ENCODE measurements at regions not wholly inside any gene's neighbourhood (a gene's known extent, or its start where the extent isn't known, plus 50 kb on each side); places are given as distances from the start of the nearest gene placed in this dataset.

- DNase-seq (ENCODE audit: missing footprints) (peak; percentile 9), ATAC-seq (no peak)
- intact Hi-C loops (cut with DNase I), result no loop called here
These were observed 1123.3 kb downstream of the BRD1 start for GRCh38 chr22:48704335-48704734.

- ATAC-seq (peak; percentile 15), DNase-seq (ENCODE audit: missing footprints) (peak; percentile 44)
- intact Hi-C loops (cut with DNase I), result no loop called here
These were observed 1124.3 kb downstream of the BRD1 start for GRCh38 chr22:48703265-48703941.

GRCh38 chr22:48702573-48703264 lies 1125.0 kb downstream of the BRD1 start:
- intact Hi-C loops (cut with DNase I), result no loop called here
- ATAC-seq (no peak), DNase-seq (ENCODE audit: missing footprints) (peak; percentile 53)

DNA sequence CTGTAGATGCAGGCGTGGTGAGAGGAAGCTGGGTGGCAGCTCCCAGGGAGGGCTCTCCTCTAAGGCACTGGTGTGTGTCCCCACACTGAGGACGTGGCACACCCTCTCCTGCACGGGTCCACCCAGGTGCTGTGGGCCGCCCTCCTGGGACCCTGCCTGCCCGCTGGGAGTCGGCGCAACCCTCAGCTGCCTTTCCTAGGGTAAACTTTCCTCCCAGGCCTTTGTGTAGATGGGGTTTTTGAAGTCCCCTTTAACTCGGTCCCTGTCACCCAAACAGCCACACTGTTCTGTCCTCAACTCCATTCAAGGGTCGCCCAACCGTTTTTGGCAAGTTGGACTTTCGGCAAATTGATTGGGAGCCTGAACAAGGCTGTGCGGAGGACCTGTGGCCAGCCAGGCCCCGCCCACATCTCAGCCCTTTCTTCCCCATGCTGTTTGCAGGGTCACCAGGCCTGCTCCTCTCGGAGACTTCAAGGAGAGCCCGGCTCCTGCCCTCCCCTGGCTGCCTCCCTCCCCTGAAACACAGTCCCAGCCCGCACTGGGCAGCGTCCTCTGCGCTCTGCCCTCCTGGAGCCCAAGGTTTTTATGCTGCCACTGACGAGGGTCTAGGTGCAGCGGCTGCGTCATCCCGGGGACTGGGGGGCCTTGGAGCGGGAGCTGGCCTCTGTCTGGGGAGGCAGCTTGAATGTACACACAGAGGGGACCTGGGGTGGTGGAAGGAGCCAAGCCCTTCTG lies 1126.2 kb downstream of the BRD1 start:
- ATAC-seq (no peak), DNase-seq (ENCODE audit: missing footprints) (peak; percentile 27)
- intact Hi-C loops (cut with DNase I), result no loop called here

DNA sequence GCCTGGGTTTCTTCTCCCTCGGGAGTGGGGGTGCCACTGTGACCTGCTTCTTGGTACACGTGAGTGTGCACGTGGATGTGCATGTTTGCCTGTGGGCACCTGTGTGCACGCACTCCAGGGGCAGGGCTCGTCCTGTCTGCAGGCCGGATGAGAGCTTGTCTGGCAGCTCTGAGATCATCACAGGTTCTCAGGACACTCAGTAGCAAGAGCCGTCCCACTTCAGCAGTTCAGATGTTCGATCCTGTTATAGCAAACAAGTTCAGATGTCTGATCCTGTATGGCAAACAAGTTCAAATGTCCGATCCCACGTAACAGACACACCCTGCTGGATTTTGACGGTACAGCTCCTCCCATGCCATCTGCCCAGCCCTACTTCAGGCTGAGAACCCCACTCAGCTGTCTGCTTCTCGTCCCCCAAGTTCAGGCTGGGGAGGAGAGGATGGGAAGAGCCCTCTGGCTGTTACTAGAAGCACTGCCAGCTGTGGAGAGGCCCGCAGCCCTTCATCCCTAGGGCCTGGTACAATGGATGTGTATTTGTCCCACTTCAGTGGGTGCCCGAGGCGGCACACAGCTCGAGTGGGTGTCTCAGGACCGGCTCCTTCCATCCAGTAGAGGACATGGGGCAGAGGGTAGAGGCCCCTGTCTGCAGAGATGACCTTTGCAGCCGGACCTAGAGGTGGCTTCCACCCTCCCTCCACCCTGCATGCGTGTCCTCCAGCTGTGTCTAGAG lies 1126.9 kb downstream of the BRD1 start:
- peak; percentile 21 for DNase-seq (ENCODE audit: missing footprints)
- no peak for ATAC-seq
- intact Hi-C loops (cut with DNase I), result no loop called here

DNA sequence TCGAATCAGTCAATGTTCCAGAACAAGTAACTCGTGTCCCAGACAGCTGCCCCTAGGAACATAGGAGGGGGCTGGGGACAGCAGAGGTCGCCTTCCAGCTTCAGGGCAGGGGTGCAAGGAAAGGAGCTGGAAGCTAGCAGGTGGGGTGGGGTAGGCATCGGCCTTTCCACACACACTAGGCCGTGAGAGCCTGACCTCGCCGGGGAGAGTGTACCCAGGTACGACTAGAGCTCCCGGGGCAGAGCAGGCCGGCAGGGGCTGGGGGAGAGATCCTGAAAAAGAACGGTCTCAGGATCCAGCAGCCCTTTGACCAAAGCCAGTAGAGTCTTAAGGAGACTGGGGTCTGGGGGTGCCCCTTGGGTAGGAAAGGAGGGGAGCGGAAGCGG lies 1127.5 kb downstream of the BRD1 start:
- no peak for ATAC-seq
- DNase-seq (ENCODE audit: missing footprints), result peak; percentile 27
- intact Hi-C loops (cut with DNase I), result no loop called here

DNA sequence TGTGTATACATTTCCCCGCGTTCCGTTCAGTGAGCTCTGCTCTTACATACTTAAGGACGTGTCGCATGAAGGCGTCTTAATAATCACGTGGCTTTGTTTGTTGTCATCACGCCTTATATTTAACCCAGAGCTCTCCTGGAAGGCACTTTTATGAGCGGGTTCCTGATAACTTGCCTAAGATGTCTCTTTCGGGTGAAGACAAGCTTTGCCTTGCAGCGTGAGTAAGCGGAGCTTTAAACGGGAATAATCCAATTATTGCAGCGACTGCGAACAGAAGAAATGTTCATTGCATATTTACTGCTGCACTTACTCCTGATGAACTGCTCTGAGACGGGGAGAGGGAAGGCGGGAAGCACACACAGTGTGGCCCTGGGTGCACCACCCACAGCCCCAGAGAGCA lies 1128.2 kb downstream of the BRD1 start:
- intact Hi-C loops (cut with DNase I), result no loop called here

GRCh38 chr22:48698618-48699017 lies 1129.1 kb downstream of the BRD1 start:
- DNase-seq (ENCODE audit: missing footprints) (no peak), ATAC-seq (no peak)
- intact Hi-C loops (cut with DNase I), result no loop called here

More for the DNA sequence above, 1128.2 kb downstream of the BRD1 start:
- DNase-seq (ENCODE audit: missing footprints) (no peak), ATAC-seq (no peak)

GRCh38 chr22:48697694-48698276 lies 1129.9 kb downstream of the BRD1 start:
- DNase-seq (ENCODE audit: missing footprints) (no peak), ATAC-seq (no peak)
- intact Hi-C loops (cut with DNase I), result no loop called here

DNA sequence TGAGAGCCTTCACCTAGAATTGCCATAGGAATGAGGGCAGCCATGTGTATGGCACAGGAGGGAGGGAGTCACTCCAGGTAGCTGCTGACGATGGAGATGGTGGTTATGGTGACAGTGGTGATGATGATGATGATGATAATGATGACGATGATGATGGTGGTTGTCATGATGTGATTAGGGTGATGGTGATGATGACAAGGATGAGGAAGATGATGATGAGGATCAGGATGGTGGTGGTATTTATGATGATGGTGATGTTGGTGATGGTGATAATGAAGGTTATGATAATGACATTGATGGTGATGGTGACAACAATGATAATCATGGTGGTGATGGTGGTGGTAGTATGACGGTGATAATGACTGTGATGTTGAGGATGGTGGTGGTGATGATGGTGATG lies 1130.5 kb downstream of the BRD1 start:
- DNase-seq (ENCODE audit: missing footprints), result no peak
- intact Hi-C loops (cut with DNase I), result no loop called here
- ATAC-seq, result no peak

DNA sequence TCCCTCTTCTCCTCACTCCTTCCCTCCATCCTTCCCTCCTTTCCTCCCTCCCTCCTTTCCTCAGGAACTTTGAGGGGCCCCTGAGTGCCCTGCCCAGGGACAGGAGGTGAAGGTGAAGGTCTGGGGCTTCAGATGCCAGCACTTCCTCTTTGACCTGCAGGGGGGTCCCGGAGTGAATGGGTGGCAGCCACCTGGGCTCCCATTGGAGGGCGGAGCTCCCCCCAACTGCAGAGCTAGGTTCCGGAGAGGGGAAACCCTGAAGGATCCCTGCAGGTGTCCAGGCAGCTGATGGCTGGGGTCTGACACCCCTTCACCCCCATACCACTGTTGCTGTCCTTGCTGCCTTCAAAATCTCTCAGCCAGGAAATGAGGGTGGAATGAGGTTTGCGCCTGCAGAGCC lies 1131.3 kb downstream of the BRD1 start:
- DNase-seq (ENCODE audit: missing footprints), result peak; percentile 40
- no peak for ATAC-seq
- intact Hi-C loops (cut with DNase I), result no loop called here

DNA sequence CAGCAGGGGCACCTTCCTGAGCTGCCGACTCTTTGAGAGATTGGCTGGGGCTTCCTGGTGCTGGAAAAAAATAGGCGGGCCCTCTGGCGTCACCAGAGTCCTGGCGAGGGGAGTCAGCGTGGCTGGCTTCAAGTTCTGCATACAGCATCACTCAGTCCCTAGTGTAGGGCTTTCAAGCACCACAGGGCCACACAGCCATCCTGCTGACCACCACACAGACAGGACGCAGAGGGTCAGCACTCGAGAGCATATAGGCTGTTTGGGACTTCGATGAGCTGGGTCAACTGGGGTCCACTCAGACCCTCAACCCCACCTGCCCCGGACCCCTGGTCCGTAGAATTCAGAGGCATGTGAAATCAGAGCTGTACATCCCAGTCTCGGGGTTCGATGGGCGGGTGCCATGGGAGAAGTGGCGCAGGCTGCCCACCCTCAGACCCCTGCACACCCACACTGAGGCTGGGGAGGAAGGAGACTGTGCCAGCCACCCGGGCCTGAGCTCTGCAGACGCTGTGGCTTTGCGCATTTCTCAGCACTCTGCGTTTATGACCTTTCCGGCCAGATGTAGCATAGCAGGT lies 1131.9 kb downstream of the BRD1 start:
- intact Hi-C loops (cut with DNase I), result no loop called here
- ATAC-seq (no peak), DNase-seq (ENCODE audit: missing footprints) (peak; percentile 66)

- intact Hi-C loops (cut with DNase I), result no loop called here
- no peak for ATAC-seq
- DNase-seq (ENCODE audit: missing footprints), result peak; percentile 37
These were observed 1132.4 kb downstream of the BRD1 start for GRCh38 chr22:48695251-48695650.

DNA sequence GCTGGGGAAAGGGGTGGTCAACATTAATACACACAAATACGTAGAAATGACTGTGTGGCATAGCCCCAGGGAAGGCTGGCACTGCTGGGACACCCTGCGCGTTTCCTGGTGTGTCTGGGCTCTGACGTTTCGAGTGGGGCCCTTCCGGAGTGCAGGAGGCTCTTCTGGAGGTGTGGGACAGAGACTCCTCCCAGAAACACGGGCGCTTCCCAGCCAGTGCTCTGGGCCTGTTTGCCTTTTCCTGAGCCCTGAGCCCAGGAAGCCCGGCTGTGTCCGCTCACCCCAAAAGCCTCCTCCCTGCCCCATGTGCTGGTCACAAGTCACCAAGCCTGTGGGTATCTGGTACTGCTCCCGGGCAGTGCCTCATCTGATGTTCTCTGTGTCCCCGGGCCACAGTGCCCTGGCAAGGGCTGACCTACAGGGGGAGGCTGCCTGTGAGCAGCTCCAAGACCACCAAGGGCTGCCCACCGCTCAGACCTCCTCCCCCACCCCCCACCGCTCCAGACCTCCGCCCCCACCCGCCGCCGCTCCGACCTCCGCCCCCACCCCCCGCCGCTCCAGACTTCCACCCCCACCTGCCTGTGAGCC lies 1133.3 kb downstream of the BRD1 start:
- peak; percentile 45 for DNase-seq (ENCODE audit: missing footprints)
- ATAC-seq, result no peak
- intact Hi-C loops (cut with DNase I), result no loop called here

DNA sequence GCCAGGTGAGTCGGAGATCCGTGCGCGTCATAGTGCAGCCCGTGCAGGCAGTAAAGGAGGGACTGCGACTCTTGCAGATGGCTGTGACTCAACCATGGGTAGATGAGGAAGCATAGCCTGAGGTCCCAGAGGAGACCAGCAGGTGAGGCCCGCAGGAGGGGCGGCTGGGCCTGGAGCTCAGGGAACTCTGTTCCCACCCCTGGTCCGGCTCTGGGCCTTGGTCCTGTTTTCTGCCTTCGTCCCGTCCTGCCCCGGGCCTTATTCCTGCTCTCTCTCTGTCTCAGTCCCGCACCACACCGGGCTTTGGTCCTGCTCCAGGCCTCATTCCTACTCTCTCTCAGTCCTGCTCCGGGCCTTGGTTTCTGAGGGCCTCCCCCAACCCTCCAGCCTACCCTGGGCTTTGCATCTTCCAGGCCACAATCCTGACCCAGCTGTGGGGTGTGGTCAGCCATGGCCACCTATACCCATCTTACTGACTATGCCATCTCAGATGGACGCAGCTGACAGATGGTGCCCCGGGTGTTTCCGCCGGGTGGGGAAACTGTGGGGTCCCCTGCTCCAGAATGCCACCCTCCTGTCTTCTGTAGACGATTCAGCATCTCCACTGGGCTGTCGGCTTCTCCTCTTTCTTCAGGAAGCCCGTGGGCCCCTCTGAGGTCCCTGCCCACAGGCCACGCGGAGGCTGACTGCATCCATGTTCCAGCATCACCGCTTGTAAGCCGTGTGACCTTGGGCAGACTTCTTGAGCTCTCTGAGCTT lies 1134.1 kb downstream of the BRD1 start:
- DNase-seq (ENCODE audit: missing footprints) (peak; percentile 51), ATAC-seq (no peak)
- intact Hi-C loops (cut with DNase I), result no loop called here

- intact Hi-C loops (cut with DNase I), result no loop called here
- peak; percentile 62 for DNase-seq (ENCODE audit: missing footprints)
- ATAC-seq, result no peak
These were observed 1134.8 kb downstream of the BRD1 start for GRCh38 chr22:48692734-48693376.

DNA sequence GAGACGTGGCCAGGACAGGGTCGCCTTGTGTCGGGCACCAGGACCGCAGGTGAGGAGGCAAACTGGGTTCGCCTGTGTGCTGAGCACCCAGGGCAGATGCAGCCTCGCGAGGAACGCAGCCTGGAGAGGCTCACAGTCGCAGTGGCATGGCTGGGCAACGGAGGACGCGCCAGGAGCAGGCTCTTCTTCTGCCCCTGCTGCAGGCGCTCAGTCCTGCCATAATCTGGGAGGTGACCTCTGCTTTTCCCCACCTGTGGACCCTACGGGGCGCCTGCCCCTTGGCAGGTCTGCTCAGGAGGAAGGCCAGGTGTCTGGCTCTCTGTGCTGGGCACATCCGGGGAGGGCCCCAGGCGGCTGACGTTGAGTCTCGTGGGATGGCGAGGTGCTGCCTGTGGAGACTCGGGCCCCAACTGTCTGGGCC lies 1136.2 kb downstream of the BRD1 start:
- DNase-seq (ENCODE audit: missing footprints), result peak; percentile 37
- ATAC-seq, result no peak
- intact Hi-C loops (cut with DNase I), result no loop called here

All from Right ventricle myocardium inferior (tissue), 1 donor.